GM18520 (cell line): ENCODE measurements at regions not wholly inside any gene's neighbourhood (a gene's known extent, or its start where the extent isn't known, plus 50 kb on each side); places are given as distances from the start of the nearest gene placed in this dataset.

Source experiments
- ATAC-seq: cut with Tn5 transposase; IDR thresholded peaks from one replicate; pipeline ENCODE4 v1.9.1; 2021; ENCODE audit not compliant: unreplicated experiment

DNA sequence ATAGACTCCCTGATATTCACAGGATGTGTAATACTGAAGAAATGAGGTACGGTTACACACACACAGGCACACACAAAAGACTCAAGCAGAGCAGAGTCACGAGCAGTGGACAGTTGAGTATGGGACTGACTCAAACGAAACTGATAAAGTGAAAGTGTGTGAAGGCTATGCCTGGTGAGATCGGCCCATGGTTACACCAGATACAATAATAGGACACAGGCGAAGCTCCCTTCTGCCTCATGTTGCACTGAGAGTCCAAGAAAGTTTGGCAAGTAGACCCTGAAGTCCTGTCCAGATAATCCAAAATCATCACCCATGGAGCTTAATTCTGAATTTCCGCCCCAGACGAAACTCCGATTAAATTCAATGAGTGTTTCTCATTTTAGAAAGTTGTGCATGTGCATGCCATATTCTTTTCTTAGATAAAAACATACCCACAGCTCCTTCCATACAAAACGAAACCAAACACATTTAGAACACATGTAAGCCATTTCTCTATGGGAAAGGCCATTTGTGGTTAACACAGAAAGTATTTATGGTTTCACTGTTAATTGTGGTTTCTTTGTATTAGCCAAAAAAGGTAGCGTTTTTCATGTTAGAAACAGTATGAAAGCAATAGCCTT is 567.6 kb downstream of the PLCL1 start:
- peak; percentile 87 for ATAC-seq

DNA sequence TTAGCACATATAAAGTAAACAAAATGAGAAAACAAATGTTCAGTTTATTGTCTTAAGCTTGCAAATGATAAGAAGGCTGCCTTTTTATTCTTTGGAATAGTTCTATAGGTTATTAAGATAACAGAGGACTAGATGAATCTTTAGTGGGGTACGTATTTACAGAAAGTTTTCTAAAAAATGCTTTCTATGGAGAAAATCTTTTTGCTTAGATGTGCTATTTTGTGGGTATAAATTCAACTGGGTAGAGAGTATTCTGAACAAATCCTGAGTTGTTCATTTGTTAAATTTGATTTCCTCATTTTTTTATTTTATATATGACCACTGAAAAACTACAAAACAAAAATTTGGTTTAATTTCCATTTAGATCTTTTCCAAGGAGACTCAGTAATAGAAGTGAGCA is 566.9 kb downstream of the PLCL1 start:
- no peak for ATAC-seq

DNA sequence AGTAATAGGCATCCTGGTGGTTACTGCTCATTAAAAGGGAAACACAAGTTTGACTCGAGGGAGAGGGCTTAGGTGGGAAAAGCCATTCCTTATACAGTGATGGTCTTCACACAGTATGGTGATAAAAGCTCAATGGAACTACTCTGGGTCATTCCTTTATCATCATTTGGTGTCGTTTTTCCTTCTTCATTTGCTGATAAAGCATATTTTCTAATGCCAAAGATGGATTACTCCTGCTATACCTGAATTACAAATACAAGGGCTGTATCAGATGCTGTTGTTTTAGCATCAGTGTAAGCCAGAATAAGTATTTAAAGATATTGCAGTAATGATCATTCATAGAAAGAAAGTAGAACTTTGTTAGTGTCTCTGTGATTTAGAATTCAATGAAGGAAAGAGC is 563.7 kb downstream of the PLCL1 start:
- no peak for ATAC-seq

DNA sequence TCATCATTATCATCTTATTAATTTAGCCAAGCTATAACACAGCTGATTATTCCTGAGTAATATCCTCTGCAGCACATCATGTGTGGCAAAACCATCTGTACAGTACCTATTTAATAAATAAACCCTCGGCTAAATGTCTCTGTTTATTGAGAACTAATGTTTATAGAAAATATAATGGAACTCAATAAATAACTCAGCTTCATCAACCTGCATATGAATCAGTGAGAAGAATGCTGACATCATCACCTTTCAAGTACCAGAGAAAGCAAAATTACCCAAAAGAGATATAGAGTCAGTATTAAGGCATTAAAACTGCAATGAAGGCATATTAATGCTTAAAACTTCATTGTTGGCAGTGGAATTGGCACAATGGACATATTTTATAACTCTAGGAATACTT is 558.3 kb downstream of the PLCL1 start:
- no peak for ATAC-seq

DNA sequence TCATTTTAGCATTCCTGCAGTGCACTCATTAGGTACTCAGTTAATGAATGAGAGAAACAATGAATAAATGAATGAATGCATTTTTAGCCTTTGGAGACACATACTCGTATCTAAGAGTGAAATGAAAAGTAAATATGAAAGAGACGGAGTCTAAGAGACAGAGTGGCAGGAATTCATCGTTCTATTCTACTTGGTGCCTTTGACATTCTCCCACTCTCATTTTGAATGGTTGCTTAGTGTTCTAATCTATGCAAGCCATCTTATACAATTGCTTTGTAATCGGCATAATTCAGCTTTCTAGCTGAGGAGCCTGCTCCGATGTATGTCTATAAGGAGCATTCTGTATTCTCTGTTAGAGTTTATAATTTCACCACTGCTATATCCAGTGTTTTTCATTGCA is 554.9 kb downstream of the PLCL1 start:
- ATAC-seq, result no peak

DNA sequence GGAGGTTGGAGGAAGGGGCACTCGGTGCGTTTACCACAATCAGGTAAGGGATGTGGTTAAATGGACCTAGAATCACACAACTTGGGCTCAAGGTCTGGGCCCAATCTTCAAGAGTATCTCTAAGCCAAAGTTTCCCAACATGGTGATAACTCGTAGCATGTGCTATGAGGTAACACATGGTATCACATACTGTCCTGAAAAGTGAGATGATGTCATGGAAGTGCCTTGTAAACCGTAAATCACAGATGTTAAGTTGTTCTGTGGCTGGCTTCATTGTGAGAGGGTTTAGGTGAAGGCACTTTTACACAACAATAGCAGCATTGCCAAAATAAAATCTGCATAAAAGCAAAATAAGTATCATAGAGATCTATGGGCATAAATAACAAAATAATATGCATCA is 551.8 kb downstream of the PLCL1 start:
- ATAC-seq, result no peak

DNA sequence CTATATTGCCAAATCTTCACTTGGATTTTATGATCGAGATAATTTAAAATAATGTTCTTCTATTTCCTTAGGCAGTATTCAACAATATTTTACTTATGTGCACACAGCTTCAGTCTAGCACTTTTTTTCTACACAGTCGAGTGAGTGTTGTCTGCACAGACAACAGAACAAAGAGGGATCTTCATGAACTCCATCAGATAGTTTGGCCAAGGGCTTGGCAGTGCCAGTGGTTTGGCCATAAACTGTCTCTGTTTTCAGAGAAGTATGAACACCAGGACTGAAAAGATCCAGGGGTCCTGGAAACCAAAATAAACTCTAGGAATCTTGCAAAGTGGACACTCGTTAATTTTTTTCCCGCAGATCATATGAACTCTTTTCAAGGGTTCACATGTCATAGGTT is 547.3 kb downstream of the PLCL1 start:
- ATAC-seq, result no peak

DNA sequence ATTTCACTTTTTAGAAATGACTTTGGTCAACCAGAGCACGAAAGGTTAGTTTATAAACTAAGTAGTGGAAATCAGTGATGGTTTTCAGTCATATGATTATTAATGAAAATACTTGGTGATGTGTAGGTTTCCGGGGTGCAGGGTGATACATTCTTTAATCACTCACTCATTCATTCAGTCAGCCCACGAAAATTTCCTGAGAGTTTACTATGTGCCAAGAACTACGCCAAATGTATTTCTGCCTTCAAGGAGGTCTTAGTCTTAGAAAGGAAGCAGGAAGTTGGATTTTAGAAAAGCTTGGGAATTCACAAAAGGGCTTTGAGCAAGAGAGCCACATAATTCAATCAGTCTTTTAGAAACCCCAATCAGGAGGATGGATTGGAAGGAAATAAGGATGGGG is 543.6 kb downstream of the PLCL1 start:
- ATAC-seq, result no peak

DNA sequence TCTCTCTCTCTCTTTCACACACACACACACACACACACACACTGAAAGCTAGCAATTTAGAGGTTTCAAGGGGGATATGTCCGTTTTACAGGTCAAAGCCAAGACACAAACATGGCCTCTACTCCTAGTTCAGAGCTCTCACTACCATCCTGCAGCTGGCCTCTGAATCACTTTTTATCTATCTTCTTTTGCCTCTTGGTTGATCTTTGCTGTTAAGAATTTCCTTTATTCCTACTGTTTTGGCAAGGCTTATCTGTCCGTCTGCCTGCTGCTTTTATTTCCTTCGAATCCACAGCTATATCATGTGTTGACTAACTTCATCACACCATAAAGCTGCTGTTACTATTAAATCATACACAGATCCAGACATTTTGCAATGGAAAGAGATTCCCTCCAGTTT is 543.0 kb downstream of the PLCL1 start:
- ATAC-seq, result no peak

DNA sequence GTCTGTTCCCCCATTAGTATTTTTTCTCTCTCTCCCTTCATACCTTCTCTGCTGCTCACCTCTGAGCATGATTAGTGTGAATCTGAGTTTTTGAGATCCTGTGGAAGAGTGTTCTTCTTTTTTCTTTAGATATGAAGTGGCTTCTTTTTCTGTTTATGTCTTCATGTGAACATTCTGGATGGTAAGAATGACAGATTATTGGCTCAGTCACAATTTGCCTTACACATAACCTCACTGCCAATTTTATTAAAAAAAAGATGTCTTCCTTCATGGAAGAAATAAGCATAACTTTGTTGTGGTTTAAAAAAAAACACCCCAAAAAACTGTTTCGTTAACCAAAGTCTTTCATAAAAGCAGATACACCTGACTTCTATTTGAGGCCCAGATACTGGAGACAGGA is 539.1 kb downstream of the PLCL1 start:
- no peak for ATAC-seq

DNA sequence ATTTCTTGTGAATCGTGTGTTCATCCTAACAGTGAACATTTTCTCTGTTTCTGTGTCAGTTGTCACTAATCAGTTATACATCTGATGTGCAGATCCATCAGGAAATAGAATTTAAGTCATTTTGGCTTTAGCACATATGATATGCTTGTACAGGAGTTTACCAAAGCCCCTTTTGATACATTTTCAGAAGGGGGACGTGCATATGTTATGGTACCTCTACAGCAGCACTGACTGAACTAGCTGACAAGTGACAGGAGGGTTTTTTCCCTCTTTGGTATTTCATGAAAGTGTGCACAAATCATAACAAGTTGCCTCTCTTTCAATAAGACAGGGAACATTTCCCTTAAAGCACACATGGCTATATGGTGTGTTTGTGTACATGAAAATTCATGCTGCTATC is 536.5 kb downstream of the PLCL1 start:
- no peak for ATAC-seq

DNA sequence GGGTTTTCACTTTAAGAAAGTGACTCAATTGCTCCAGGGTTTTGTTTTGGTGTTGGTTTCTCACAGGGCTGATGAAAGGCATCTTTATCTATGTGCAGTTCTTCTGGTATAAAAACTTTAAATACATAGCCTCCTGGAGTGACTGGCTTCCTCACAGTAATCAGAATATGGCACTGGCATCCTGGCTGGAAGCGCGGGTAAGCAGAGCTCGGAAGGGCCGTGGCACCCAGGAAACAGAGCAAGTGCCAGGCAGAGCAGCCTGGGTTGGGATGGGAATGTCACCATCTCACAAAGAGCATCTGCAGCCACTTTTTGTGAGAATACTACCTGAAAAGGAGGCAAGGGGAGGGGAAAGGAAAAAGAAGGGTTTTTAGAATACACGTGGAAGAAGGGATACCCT is 534.7 kb downstream of the PLCL1 start:
- ATAC-seq, result no peak

DNA sequence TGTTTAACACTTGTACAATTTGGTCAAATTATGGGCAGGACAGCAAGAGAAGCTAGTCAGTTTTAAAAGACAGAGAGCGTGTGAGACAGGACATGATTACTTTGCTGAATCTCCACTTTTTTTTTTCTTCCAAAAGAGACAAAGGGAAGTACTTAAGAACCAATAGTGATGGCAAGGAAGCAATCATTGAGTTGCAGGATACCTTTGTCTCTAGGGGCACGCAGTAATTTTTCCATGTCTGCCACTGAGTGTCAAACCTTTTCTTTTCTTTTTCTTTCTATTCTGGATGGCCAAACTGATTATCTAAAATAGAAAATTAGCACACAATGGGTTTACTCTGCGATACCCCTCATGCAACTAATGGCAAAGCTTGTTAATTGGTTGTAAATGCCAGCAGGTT is 533.0 kb downstream of the PLCL1 start:
- no peak for ATAC-seq

DNA sequence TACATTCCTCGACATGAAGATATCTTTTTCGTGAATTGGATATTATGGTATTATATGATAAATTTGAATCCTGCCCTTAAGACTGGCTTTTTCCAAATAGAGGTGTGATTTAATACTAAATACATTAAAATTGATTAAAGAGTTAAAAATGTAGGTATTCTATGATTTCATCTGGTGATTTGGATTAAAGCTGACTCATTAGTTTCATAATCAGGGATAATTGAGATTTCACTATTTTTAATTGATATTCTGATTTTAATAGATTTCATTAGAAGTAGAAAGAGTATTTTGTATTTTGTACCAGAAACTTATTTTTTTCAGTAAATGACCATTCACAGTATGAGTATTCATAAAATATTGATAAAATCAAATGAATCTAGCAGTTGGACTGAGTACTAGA is 524.1 kb downstream of the PLCL1 start:
- ATAC-seq, result no peak

DNA sequence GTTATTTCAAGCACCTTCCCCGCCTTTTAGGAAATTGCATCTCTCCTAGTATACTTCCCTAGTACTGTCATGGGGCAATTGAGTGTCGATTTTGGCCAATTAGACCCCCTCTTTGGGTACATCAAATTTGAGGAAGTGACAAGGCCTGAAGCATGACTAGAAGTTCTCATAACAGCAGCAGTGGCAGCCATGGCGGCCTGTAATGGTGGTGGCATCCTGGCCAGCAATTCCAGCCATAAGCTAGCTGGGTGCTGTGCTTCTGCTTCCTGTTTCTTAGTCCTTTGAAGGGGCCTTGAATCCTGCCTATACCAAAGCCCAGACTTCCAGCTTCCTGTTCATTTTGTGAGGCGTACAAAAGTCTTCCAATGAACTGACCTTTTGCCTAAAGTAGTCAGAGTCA is 523.1 kb downstream of the PLCL1 start:
- no peak for ATAC-seq

DNA sequence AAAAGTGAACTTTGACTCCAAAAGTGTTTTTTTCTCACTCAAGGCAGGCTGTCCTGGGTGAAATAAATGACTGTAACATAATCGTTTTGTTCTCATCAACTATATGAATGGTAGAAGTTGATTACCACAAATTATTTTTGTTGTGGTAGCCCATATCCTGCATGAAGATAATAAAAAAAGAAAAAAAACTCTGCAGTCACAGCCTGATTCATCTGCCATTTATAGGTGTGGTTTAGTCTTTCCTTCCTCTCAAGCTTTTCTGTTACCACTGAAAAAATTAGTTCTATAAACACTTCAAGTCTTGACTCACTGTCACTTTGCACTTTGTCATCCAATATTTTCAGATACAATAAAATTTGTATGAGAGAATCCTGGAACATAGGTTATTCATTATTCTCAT is 522.0 kb downstream of the PLCL1 start:
- no peak for ATAC-seq

DNA sequence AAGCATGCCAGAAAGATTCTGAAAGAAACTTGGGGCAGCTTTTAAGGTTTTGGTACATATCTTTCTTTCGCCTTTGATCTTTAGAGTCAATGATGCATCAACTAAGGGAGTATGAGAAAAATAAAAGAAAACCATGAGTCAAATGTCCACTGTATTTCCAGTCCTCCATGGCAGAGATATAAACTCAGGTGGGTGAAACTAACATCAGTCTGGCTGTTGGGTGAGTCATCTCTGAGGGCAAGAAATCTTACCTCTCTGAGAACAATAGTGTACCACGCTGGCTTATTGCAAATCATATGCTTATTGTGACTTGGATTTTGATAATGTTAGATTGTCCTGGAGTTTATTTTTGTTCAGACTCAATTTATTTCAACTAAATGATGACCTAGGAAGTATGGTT is 521.0 kb downstream of the PLCL1 start:
- no peak for ATAC-seq

DNA sequence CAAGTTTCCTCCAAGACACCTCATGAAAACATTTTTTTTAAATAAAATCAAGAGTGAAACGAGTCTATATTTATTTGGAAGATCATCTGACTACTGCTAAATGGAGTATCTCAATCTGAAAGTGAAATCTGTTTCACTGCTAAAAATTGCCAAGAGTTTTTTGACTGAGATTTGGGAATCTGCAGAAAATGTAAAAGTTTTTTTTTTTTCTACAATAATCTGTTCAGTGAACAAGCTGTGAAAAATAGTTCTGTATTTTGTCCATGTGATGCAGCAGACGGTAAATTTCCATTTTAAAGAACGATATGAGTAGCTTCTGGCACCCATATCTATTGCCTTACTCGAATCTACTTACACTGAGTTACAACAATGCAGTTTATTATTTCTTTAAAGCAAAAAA is 519.7 kb downstream of the PLCL1 start:
- ATAC-seq, result no peak

DNA sequence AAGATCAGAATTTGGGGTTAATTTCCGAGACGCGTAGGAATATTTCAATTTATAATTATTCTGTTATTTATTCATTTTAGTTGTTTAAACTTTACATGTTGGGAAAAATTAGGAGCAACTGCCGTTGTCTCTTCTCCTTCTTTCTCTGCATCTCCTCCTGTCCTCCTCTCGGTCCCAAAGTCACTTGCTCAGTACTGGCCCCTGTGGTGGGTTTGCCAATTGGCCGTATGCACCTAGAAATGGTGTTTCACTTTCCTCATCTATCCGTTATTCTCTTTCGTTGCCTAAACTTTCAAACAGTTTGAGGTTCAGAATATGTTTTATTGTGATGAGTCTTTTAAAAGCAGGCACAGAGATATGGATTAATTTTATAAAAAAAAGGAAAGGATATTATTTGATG is 517.9 kb downstream of the PLCL1 start:
- no peak for ATAC-seq

DNA sequence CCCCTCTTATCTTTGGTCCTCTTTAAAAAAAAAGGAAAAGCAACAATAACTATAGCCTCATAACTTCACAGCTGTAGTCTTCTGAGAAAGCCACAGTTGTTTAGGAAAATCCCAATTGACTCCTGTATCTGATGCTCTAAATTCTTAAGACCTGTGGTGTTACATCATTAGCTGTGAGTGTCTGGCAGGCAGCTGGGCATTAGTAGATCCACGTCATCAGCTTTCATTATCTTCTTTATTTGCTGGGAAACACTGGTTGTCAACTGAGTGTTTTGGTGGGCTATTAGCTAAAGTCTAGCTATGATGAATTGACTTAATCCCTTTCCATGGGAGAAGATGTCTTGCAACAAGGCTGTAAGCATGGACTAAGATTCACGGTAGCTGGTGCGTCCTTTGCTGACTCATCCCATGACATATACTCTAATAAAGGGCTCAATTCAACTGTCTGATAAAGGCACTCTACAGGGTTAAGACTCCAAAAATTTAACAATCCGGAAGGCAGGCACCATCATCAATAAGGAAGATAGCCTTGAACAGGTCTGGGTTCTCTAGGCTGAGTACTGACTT is 517.2 kb downstream of the PLCL1 start:
- ATAC-seq, result no peak

DNA sequence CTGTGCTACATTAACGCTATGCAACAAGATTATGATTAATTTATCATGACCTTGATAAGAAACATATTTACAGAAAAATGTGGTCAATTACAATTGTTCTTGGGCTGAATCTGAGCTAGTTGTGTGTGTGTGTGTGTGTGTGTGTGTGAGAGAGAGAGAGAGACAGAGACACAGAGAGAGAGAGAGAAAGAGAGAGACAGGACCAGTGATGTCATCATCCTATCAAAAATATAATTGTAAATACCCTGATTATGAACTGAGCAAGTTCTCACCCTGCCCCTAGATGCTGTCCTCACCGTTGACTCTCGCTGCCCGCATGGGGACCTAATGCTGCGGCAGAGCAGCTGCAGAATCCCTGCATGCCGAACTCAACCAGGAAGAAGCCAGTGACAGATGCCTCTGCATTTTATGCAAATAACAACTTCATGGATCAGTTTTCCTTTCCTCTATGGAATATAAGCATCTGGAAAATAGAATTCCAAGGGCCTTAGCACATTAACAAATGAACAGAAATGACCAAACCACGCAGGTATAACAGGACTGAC is 512.5 kb downstream of the PLCL1 start:
- no peak for ATAC-seq

DNA sequence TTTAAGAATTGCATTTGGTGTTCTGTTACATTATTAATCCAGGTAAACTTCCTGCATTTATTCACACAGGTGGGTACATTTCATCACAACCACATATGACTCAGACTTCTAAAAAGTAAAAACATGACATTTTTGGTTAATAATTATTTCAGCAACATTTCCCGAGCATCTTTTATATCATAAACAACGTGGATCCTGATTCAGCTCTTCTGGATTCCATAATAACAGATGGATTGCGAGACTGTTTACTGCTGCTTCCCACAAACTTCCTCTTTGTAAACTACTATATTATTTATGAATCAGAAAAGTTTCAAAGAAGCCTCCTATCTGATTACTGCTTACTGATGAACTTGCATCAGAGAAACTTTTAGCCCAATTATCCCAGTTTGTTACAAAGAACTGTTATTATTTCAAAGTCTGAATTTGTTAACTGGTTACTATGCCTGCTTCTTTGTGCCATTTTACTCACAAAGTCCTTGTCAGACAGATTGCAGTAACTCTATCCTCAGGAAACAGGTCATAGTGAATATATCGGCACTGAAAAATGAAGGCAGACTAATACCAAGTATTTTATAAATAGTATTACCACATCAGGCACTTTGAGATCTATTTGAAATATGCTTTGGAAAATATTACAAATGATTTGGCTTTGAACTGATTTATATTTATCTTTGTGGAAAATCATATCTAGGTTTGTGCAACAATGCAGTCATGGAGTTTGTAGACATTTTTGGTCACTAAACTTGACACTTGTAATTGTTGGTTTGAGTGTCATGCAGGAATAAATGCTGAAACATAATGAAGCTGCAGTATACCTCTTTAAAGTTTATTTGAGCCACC is 511.6 kb downstream of the PLCL1 start:
- no peak for ATAC-seq
